GM12878 (cell line): ENCODE measurements at regions not wholly inside any gene's neighbourhood (a gene's known extent, or its start where the extent isn't known, plus 50 kb on each side); places are given as distances from the start of the nearest gene placed in this dataset.

Source experiments
- ATAC-seq: fragments of 200-7000 bp; cut with Tn5 transposase; 3 replicates; pipeline ENCODE4 v1.9.1; 2020; ENCODE audit warnings: mild to moderate bottlenecking, moderate library complexity
- BruUV-seq: library from RNA; stranded (reverse); fragments of 400-500 nt; replicated peaks from 2 replicates; lab custom pipeline; 2021; lab: Mats Ljungman, UMichigan
- CTCF ChIA-PET: fragments of 300-600 bp; sonication (Branson Sonifier 250); formaldehyde crosslinking; extraction: SDS; loops from one replicate; lab custom pipeline; 2021; ENCODE audit warnings: inconsistent platforms; lab: Yijun Ruan, JAX
- POLR2A ChIA-PET: fragments of 350-600 bp; formaldehyde crosslinking; extraction: SDS; loops from one replicate; lab custom pipeline; 2021; ENCODE audit warnings: inconsistent platforms; lab: Charles Lee
- RAD21 ChIA-PET: fragments of 300-600 bp; sonication (Branson Sonifier 250); formaldehyde crosslinking; loops from one replicate; lab custom pipeline; 2023; ENCODE audit warnings: antibody characterized with exemption; ENCODE audit not compliant: unreplicated experiment; lab: Charles Lee
- SMC1A ChIA-PET: fragments of 300-600 bp; sonication (Branson Sonifier 250); formaldehyde crosslinking; loops from one replicate; lab custom pipeline; 2023; ENCODE audit not compliant: unreplicated experiment, uncharacterized antibody; lab: Charles Lee
- DNase-seq: peaks from one replicate; pipeline ENCODE4 v3.0.0-alpha.2; 2011; ENCODE audit warnings: low read depth, low spot score
- FAIRE-seq: peaks from 3 replicates; lab custom pipeline; 2011; peaks lifted over from hg19 to GRCh38; lab: Jason Lieb, UNC
- H2AFZ ChIP-seq: 2 replicates; pipeline ENCODE4 v1.6.0; 2011; ENCODE audit warnings: low read depth, low read length, control low read depth; ENCODE audit not compliant: control insufficient read depth
- H3K27ac ChIP-seq: 2 replicates; pipeline ENCODE4 v1.5.1; 2011; ENCODE audit warnings: control low read depth; ENCODE audit not compliant: control insufficient read depth, insufficient read depth
- H3K27me3 ChIP-seq, 2 experiments: replicated peaks in 1 of 2; 2 replicates each; pipeline versions ENCODE4 v1.6.0 to v1.6.1; 2011; ENCODE audit warnings: low read length in 1 of 2; ENCODE audit not compliant: control insufficient read depth in 2 of 2, insufficient read depth in 2 of 2
- H3K36me3 ChIP-seq, 2 experiments: 2 replicates each; pipeline ENCODE4 v1.5.1; 2011; ENCODE audit warnings: low read length in 1 of 2; ENCODE audit not compliant: control insufficient read depth in 2 of 2, insufficient read depth in 2 of 2
- H3K4me1 ChIP-seq: 2 replicates; pipeline ENCODE4 v1.6.1; 2011; ENCODE audit warnings: mild to moderate bottlenecking, low read length, moderate library complexity, mixed read lengths; ENCODE audit not compliant: control insufficient read depth, insufficient read depth
- H3K4me2 ChIP-seq: 2 replicates; pipeline ENCODE4 v1.6.0; 2011; ENCODE audit warnings: control low read depth; ENCODE audit not compliant: control insufficient read depth, insufficient read depth
- H3K4me3 ChIP-seq: fragments of 200-600 bp; sonication (generic); 2 replicates; pipeline ENCODE4 v1.5.1; 2016
- H3K79me2 ChIP-seq: 2 replicates; pipeline ENCODE4 v1.6.0; 2011; ENCODE audit warnings: low read length; ENCODE audit not compliant: control insufficient read depth, insufficient read depth
- H3K9ac ChIP-seq: 2 replicates; pipeline ENCODE4 v1.8.0; 2011; ENCODE audit warnings: low read length, control low read depth, mixed read lengths; ENCODE audit not compliant: control insufficient read depth, insufficient read depth
- H3K9me3 ChIP-seq: replicated peaks from 3 replicates; pipeline ENCODE4 v1.5.1; 2011; ENCODE audit warnings: mild to moderate bottlenecking, low read length; ENCODE audit not compliant: control insufficient read depth, insufficient read depth
- H4K20me1 ChIP-seq: 2 replicates; pipeline ENCODE4 v1.6.0; 2011; ENCODE audit not compliant: control insufficient read depth, insufficient read depth
- EED ChIP-seq: sonication (generic); IDR thresholded peaks from 2 replicates; pipeline ENCODE4 v1.6.1; 2016; ENCODE audit warnings: antibody characterized with exemption, low read depth
- GATAD2B ChIP-seq: fragments of 450-650 bp; conservative IDR thresholded peaks from 2 replicates; pipeline ENCODE4 v1.6.1; 2017; ENCODE audit warnings: low read depth, mild to moderate bottlenecking, moderate library complexity
- RB1 ChIP-seq: fragments of 450-650 bp; formaldehyde crosslinking; IDR thresholded peaks from 2 replicates; pipeline ENCODE4 v1.6.1; 2017; ENCODE audit warnings: mild to moderate bottlenecking, borderline replicate concordance
- SMAD5 ChIP-seq: IDR thresholded peaks from 2 replicates; pipeline ENCODE4 v1.6.1; 2016; ENCODE audit warnings: antibody characterized with exemption, low read depth
- WGBS: methylation state at CpG from one replicate; pipeline ENCODE4 v1.1.6; 2016; ENCODE audit warnings: low lambda C conversion rate; ENCODE audit not compliant: insufficient replicate concordance, insufficient coverage; ENCODE audit errors: missing lambda C conversion rate; 5-methylcytosine and 5-hydroxymethylcytosine counted together
- in situ Hi-C: fragments of 300-500 bp; cut with MboI; formaldehyde crosslinking; loops from 9 replicates; pipeline ENCODE4 v1.14.3; 2018; ENCODE audit warnings: mixed read lengths
- intact Hi-C: fragments of 100-400 bp; cut with micrococcal nuclease; formaldehyde crosslinking; loops from one replicate; pipeline ENCODE4 v1.14.2; 2022; ENCODE audit not compliant: unreplicated experiment
- TF ChIP-seq, protein P1 (sequence below): fragments of 450-650 bp; IDR thresholded peaks from 2 replicates; pipeline ENCODE4 v1.6.1; 2017; ENCODE audit warnings: mild to moderate bottlenecking
- TF ChIP-seq, protein P2 (sequence below): fragments of 450-650 bp; IDR thresholded peaks from 2 replicates; pipeline ENCODE4 v1.6.1; 2018; ENCODE audit warnings: mild to moderate bottlenecking, low read depth, moderate library complexity; ENCODE audit not compliant: partially characterized antibody
- TF ChIP-seq, protein P3 (sequence below): fragments of 450-650 bp; IDR thresholded peaks from 2 replicates; pipeline ENCODE4 v1.6.1; 2017; ENCODE audit warnings: low read depth, mild to moderate bottlenecking, moderate library complexity
- TF ChIP-seq, protein P4 (sequence below): IDR thresholded peaks from 2 replicates; pipeline ENCODE4 v1.6.1; 2012; ENCODE audit warnings: low read length, inconsistent platforms

DNA sequence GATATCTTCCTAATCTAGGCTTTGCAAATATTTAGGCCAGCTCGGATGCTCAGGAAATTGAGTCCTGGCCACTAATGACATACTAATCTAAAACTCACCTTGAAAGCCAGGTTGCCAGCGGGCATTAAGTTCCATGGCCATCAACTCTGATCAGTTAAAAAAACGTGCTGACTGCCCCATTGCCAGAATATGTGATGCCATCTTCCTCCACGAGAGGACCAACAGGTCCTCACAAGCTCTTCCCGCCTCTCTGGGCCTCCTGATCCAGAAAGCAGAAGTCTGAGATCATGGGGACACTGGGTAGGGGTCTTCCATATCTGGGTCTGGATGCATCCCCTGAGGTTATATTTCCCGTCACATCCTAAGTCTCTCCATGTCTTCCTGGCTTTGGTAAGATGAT lies 311.3 kb downstream of the TCERG1L start:
- 2% methylated on average over 6 of the region's 6 CpGs for WGBS
- ChIA-PET POLR2A (no interaction called here), RAD21 (no interaction called here), SMC1A (no interaction called here), CTCF (no interaction called here)
- Histone ChIP-seq H2AFZ (no peak overlapping the region), H3K9ac (no peak overlapping the region), H3K9me3 (no peaks in the 10 kb centered on the region; the same call in 2 of the 3 replicates), H3K27me3 (no peaks in the 10 kb centered on the region), H3K36me3 (no peaks in the 10 kb centered on the region), H3K79me2 (no peaks in the 10 kb centered on the region), H3K4me3 (no peak overlapping the region), H3K4me1 (no peaks in the 10 kb centered on the region), H3K27ac (no peak overlapping the region), H4K20me1 (no peaks in the 10 kb centered on the region), H3K4me2 (no peak overlapping the region)
- intact Hi-C loops (no loop called here), in situ Hi-C loops (no loop called here)
- DNase-seq = no peak
- BruUV-seq = no TSS peak
- no peak for TF ChIP-seq GATAD2B
- TF ChIP-seq, protein P1, sequence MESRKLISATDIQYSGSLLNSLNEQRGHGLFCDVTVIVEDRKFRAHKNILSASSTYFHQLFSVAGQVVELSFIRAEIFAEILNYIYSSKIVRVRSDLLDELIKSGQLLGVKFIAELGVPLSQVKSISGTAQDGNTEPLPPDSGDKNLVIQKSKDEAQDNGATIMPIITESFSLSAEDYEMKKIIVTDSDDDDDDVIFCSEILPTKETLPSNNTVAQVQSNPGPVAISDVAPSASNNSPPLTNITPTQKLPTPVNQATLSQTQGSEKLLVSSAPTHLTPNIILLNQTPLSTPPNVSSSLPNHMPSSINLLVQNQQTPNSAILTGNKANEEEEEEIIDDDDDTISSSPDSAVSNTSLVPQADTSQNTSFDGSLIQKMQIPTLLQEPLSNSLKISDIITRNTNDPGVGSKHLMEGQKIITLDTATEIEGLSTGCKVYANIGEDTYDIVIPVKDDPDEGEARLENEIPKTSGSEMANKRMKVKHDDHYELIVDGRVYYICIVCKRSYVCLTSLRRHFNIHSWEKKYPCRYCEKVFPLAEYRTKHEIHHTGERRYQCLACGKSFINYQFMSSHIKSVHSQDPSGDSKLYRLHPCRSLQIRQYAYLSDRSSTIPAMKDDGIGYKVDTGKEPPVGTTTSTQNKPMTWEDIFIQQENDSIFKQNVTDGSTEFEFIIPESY = no peak
- TF ChIP-seq, protein P2, sequence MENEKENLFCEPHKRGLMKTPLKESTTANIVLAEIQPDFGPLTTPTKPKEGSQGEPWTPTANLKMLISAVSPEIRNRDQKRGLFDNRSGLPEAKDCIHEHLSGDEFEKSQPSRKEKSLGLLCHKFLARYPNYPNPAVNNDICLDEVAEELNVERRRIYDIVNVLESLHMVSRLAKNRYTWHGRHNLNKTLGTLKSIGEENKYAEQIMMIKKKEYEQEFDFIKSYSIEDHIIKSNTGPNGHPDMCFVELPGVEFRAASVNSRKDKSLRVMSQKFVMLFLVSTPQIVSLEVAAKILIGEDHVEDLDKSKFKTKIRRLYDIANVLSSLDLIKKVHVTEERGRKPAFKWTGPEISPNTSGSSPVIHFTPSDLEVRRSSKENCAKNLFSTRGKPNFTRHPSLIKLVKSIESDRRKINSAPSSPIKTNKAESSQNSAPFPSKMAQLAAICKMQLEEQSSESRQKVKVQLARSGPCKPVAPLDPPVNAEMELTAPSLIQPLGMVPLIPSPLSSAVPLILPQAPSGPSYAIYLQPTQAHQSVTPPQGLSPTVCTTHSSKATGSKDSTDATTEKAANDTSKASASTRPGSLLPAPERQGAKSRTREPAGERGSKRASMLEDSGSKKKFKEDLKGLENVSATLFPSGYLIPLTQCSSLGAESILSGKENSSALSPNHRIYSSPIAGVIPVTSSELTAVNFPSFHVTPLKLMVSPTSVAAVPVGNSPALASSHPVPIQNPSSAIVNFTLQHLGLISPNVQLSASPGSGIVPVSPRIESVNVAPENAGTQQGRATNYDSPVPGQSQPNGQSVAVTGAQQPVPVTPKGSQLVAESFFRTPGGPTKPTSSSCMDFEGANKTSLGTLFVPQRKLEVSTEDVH = no peak
- no peak for TF ChIP-seq SMAD5
- TF ChIP-seq, protein P3, sequence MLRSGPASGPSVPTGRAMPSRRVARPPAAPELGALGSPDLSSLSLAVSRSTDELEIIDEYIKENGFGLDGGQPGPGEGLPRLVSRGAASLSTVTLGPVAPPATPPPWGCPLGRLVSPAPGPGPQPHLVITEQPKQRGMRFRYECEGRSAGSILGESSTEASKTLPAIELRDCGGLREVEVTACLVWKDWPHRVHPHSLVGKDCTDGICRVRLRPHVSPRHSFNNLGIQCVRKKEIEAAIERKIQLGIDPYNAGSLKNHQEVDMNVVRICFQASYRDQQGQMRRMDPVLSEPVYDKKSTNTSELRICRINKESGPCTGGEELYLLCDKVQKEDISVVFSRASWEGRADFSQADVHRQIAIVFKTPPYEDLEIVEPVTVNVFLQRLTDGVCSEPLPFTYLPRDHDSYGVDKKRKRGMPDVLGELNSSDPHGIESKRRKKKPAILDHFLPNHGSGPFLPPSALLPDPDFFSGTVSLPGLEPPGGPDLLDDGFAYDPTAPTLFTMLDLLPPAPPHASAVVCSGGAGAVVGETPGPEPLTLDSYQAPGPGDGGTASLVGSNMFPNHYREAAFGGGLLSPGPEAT = no peak
- no peak for TF ChIP-seq RB1
- TF ChIP-seq EED = no peak
- TF ChIP-seq, protein P4, sequence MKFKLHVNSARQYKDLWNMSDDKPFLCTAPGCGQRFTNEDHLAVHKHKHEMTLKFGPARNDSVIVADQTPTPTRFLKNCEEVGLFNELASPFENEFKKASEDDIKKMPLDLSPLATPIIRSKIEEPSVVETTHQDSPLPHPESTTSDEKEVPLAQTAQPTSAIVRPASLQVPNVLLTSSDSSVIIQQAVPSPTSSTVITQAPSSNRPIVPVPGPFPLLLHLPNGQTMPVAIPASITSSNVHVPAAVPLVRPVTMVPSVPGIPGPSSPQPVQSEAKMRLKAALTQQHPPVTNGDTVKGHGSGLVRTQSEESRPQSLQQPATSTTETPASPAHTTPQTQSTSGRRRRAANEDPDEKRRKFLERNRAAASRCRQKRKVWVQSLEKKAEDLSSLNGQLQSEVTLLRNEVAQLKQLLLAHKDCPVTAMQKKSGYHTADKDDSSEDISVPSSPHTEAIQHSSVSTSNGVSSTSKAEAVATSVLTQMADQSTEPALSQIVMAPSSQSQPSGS = no peak
- ATAC-seq = no peak
- FAIRE-seq = no peak
